DND-41 (cell line): ENCODE measurements at regions not wholly inside any gene's neighbourhood (a gene's known extent, or its start where the extent isn't known, plus 50 kb on each side); places are given as distances from the start of the nearest gene placed in this dataset.

Source experiments
- EZH2 ChIP-seq: IDR thresholded peaks from 3 replicates; pipeline ENCODE4 v1.6.1; 2012; ENCODE audit warnings: borderline replicate concordance, low read depth, mild to moderate bottlenecking, moderate library complexity, low read length, inconsistent platforms; ENCODE audit not compliant: severe bottlenecking
- TF ChIP-seq, protein P1 (sequence below): IDR thresholded peaks from 2 replicates; pipeline ENCODE4 v1.5.1; 2012; ENCODE audit warnings: borderline replicate concordance, low read length, moderate library complexity, mild to moderate bottlenecking; ENCODE audit not compliant: poor library complexity, severe bottlenecking; ENCODE audit errors: extremely low read depth

DNA sequence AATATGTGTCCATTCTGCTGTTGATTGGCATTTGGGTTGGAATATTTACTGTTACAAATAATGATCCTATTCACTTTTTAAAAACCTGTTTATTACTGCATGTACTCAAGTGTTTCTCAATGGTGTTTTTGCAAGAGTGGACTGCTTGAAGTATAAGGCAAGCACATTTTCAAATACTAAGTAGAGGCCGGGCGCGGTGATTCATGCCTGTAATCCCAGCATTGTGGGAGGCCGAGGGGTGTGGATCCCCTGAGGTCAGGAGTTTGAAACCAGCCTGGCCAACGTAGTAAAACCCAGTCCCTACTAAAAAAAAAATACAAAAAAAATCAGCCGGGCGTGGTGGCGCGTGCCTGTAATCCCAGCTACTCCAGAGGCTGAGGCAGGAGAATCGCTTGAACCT, 276.9 kb upstream of the ADGRL4 start:
- TF ChIP-seq, protein P1, sequence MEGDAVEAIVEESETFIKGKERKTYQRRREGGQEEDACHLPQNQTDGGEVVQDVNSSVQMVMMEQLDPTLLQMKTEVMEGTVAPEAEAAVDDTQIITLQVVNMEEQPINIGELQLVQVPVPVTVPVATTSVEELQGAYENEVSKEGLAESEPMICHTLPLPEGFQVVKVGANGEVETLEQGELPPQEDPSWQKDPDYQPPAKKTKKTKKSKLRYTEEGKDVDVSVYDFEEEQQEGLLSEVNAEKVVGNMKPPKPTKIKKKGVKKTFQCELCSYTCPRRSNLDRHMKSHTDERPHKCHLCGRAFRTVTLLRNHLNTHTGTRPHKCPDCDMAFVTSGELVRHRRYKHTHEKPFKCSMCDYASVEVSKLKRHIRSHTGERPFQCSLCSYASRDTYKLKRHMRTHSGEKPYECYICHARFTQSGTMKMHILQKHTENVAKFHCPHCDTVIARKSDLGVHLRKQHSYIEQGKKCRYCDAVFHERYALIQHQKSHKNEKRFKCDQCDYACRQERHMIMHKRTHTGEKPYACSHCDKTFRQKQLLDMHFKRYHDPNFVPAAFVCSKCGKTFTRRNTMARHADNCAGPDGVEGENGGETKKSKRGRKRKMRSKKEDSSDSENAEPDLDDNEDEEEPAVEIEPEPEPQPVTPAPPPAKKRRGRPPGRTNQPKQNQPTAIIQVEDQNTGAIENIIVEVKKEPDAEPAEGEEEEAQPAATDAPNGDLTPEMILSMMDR: no peak
- TF ChIP-seq EZH2: no peak
